Endodermal cell (in vitro differentiated cells): ENCODE measurements at regions not wholly inside any gene's neighbourhood (a gene's known extent, or its start where the extent isn't known, plus 50 kb on each side); places are given as distances from the start of the nearest gene placed in this dataset.
"Not testable (repeated sequence)": the region's sequence is repeated elsewhere in the genome, so short reads cannot be mapped to it uniquely, and the experiment has no call there.

Source experiments
- DNase-seq: peaks from one replicate; pipeline ENCODE4 v3.0.0-alpha.2; 2017
- H3K27ac ChIP-seq: 2 replicates; pipeline ENCODE4 v1.5.1; 2013; ENCODE audit warnings: mild to moderate bottlenecking, low read depth, low read length, moderate library complexity
- H3K27me3 ChIP-seq: 2 replicates; pipeline ENCODE4 v1.6.1; 2013; ENCODE audit warnings: mild to moderate bottlenecking, low read length, moderate library complexity; ENCODE audit not compliant: insufficient read depth, control insufficient read depth, poor library complexity, severe bottlenecking
- H3K36me3 ChIP-seq: 2 replicates; pipeline ENCODE4 v1.7.0; 2013; ENCODE audit warnings: mild to moderate bottlenecking, low read length, moderate library complexity; ENCODE audit not compliant: control insufficient read depth, insufficient read depth
- H3K4me1 ChIP-seq: one replicate; pipeline ENCODE4 v1.7.0; 2013; ENCODE audit warnings: low read length; ENCODE audit not compliant: control insufficient read depth, insufficient read depth
- H3K4me3 ChIP-seq: 2 replicates; pipeline ENCODE4 v1.5.1; 2013; ENCODE audit warnings: mild to moderate bottlenecking, low read length, moderate library complexity
- H3K9ac ChIP-seq: 2 replicates; pipeline ENCODE4 v1.6.1; 2013; ENCODE audit warnings: mild to moderate bottlenecking, low read length, moderate library complexity; ENCODE audit not compliant: poor library complexity, severe bottlenecking; ENCODE audit errors: extremely low read depth
- H3K9me3 ChIP-seq: 2 replicates; pipeline ENCODE4 v1.6.1; 2013; ENCODE audit warnings: mild to moderate bottlenecking, low read length, moderate library complexity; ENCODE audit not compliant: control insufficient read depth
- H3K27ac Mint-ChIP-seq: 2 replicates; pipeline ENCODE4 v1.8.0; 2020; ENCODE audit warnings: mixed read lengths
- H3K27me3 Mint-ChIP-seq: 2 replicates; pipeline ENCODE4 v1.8.0; 2021; ENCODE audit warnings: mild to moderate bottlenecking, mixed read lengths; ENCODE audit not compliant: insufficient read depth
- H3K36me3 Mint-ChIP-seq: 2 replicates; pipeline ENCODE4 v1.8.0; 2020; ENCODE audit warnings: low read depth, mixed read lengths
- H3K4me1 Mint-ChIP-seq: 2 replicates; pipeline ENCODE4 v1.8.0; 2020; ENCODE audit warnings: mixed read lengths
- H3K4me3 Mint-ChIP-seq: 2 replicates; pipeline ENCODE4 v1.8.0; 2020; ENCODE audit warnings: mild to moderate bottlenecking, moderate library complexity, mixed read lengths
- H3K9me3 Mint-ChIP-seq: 2 replicates; pipeline ENCODE4 v1.8.0; 2020; ENCODE audit warnings: mild to moderate bottlenecking, mixed read lengths
- WGBS, 2 experiments: methylation state at CpG; one replicate each; pipeline versions ENCODE4 v1.1.5 to v1.1.7; 2013; ENCODE audit warnings: missing lambda C conversion rate in 2 of 2, mixed read lengths in 1 of 2; ENCODE audit not compliant: insufficient coverage in 1 of 2, insufficient read length in 1 of 2; 5-methylcytosine and 5-hydroxymethylcytosine counted together
- TF ChIP-seq, protein P1 (sequence below): fragments of 200-600 bp; sonication (generic); conservative IDR thresholded peaks from 2 replicates; pipeline ENCODE4 v1.5.0; 2021; ENCODE audit warnings: antibody characterized with exemption, mild to moderate bottlenecking

DNA sequence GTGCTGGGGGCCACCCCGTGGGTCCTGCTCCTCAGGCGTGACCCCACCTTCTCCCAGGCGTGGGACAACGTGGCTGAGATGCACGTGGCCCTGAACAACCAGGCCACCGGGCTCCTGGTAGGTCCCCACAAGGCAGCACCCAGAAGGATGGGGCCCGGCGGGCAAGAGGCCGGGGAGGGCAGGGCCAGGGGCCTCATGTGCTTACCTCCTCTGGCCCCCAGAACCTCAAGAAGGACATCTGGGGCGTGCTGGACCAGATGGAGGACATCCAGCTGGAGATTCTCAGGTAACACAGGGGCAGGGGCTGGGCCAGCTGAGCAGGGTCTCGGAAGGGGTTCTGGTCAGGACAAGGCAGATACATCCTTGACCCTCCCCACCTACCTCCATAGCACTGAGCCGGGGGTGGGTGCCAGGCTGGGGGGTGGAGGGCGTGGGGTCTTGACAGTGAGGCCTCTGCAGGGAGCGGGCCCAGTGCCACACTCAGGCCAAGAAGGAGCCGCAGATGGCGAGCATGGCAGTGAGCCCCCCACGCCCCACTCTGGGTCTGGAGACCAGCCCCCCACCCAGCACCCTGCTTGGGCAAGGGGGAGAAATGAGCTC lies 186.3 kb downstream of the IGLL1 start:
- no peaks in the 10 kb centered on the region for H3K9me3 ChIP-seq
- peak; percentile 31 for DNase-seq
- no peak overlapping the region for H3K27ac Mint-ChIP-seq
- no peaks in the 10 kb centered on the region for H3K27me3 ChIP-seq
- H3K9ac ChIP-seq: no peak overlapping the region
- peaks cover 4% of the 10 kb centered on the region for H3K27me3 Mint-ChIP-seq
- H3K36me3 Mint-ChIP-seq: no peaks in the 10 kb centered on the region
- H3K4me3 ChIP-seq: no peak overlapping the region
- peaks cover 2% of the 10 kb centered on the region for H3K4me1 Mint-ChIP-seq
- TF ChIP-seq, protein P1, sequence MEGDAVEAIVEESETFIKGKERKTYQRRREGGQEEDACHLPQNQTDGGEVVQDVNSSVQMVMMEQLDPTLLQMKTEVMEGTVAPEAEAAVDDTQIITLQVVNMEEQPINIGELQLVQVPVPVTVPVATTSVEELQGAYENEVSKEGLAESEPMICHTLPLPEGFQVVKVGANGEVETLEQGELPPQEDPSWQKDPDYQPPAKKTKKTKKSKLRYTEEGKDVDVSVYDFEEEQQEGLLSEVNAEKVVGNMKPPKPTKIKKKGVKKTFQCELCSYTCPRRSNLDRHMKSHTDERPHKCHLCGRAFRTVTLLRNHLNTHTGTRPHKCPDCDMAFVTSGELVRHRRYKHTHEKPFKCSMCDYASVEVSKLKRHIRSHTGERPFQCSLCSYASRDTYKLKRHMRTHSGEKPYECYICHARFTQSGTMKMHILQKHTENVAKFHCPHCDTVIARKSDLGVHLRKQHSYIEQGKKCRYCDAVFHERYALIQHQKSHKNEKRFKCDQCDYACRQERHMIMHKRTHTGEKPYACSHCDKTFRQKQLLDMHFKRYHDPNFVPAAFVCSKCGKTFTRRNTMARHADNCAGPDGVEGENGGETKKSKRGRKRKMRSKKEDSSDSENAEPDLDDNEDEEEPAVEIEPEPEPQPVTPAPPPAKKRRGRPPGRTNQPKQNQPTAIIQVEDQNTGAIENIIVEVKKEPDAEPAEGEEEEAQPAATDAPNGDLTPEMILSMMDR: no peak
- 76 to 86% methylated on average over 5 to 15 of the region's 17 CpGs for WGBS, 2 experiments
- H3K4me3 Mint-ChIP-seq: no peak overlapping the region
- H3K27ac ChIP-seq: no peak overlapping the region
- H3K36me3 ChIP-seq: no peaks in the 10 kb centered on the region
- H3K9me3 Mint-ChIP-seq: no peaks in the 10 kb centered on the region
- H3K4me1 ChIP-seq: no peaks in the 10 kb centered on the region

DNA sequence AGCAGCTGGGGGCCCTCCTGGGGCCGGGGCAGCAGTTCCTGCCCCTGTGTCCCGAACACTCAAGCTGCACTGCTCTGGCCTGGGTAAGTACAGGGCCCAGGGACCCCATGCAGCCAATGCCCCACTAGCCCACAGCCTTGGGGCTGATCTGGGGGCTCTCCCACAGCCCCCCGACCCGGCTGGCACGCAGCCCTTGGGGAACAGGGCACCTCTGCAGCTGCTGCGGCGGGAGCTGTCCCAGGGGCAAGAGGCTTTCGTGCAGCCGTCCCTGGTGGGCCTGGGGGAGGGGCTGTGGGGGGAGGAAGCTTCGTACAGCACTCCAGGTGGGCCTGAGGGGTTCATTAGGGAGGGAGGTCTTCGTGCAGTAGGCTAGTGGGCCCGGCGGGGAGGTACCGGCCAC lies 186.9 kb downstream of the IGLL1 start:
- H3K27me3 ChIP-seq, H3K36me3 ChIP-seq, H3K27ac ChIP-seq, DNase-seq, H3K4me3 Mint-ChIP-seq, H3K9me3 ChIP-seq, H3K27me3 Mint-ChIP-seq, H3K4me1 ChIP-seq, H3K9ac ChIP-seq, H3K4me3 ChIP-seq, H3K27ac Mint-ChIP-seq, H3K4me1 Mint-ChIP-seq, H3K36me3 Mint-ChIP-seq, H3K9me3 Mint-ChIP-seq: not testable (repeated sequence)
- 93% methylated on average over 8 of the region's 14 CpGs; no CpG with 5 or more reads in 1 of the 2 experiments for WGBS, 2 experiments

DNA sequence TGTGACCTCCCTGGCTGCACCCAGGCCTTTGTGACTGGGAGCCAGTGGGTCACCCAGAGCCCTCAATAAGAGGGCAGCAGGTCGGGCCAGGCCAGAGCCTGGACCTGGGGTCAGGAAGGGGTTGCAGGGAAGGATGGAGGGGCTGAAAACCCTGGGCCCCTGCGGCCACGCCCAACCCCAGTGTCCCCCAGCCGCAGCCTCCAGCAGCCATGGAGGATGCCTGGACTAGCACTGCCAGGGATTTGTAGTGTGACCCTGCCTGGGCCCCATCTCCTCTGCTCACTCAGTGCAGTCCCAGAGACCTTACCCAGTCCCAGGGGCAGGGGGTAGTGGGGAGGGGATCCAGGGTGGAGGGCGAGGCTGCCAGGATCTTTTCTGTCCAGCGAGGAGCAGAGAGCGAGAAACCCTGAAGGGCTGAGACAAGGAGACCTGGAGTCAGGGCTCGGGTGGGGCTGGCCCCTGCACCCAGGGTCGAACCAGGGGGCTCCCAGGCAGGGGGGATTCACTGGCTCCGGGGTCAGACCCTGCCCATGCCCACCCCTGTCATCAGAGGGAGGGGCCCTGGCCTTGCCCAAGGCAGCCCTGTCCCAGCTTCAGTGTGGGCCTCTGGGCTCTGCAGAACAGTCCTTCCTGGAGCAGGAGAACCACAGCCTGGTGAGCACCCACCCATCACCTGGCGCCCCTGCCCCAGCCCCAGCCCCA lies 187.5 kb downstream of the IGLL1 start:
- Mint-ChIP-seq H3K9me3 (no peaks in the 10 kb centered on the region), H3K4me1 (peaks cover 2% of the 10 kb centered on the region), H3K27ac (no peak overlapping the region), H3K36me3 (no peaks in the 10 kb centered on the region), H3K4me3 (no peak overlapping the region), H3K27me3 (peaks cover 4% of the 10 kb centered on the region)
- Histone ChIP-seq H3K27me3 (no peaks in the 10 kb centered on the region), H3K4me3 (no peak overlapping the region), H3K9me3 (no peaks in the 10 kb centered on the region), H3K36me3 (no peaks in the 10 kb centered on the region), H3K9ac (no peak overlapping the region), H3K27ac (no peak overlapping the region), H3K4me1 (no peaks in the 10 kb centered on the region)
- DNase-seq: no peak
- TF ChIP-seq, protein P1: no peak
- WGBS, 2 experiments: 58 to 87% methylated on average over 3 to 11 of the region's 11 CpGs
